CD4-positive, CD25-positive, alpha-beta regulatory T cell (primary cell): ENCODE measurements at regions not wholly inside any gene's neighbourhood (a gene's known extent, or its start where the extent isn't known, plus 50 kb on each side); places are given as distances from the start of the nearest gene placed in this dataset.
A peak's percentile ranks its signal among the peaks of the same experiment; 100 is the strongest.

Experiments
- ATAC-seq, 2 donors: fragments of 150-1000 bp; cut with Tn5 transposase; one replicate each; pipeline ENCODE4 v1.10.0; 2021; ENCODE audit warnings: low read depth in 2 of 2, moderate number of reproducible peaks in 2 of 2, moderate library complexity in 1 of 2
- DNase-seq, 3 donors: peaks; one replicate each; pipeline versions ENCODE4 v3.0.0 to v3.0.0-alpha.2; 2012 to 2022; ENCODE audit warnings: mixed read lengths in 1 of 3
- H3K27ac ChIP-seq: one replicate; pipeline ENCODE4 v1.7.0; 2013; ENCODE audit warnings: mild to moderate bottlenecking, low read length; ENCODE audit not compliant: insufficient read depth, poor library complexity, severe bottlenecking
- H3K27me3 ChIP-seq: one replicate; pipeline ENCODE4 v1.7.0; 2013; ENCODE audit warnings: low read length; ENCODE audit not compliant: control insufficient read depth, insufficient read depth
- H3K36me3 ChIP-seq: one replicate; pipeline ENCODE4 v1.7.0; 2013; ENCODE audit warnings: mild to moderate bottlenecking, low read length, moderate library complexity; ENCODE audit not compliant: control insufficient read depth, insufficient read depth
- H3K4me1 ChIP-seq: 2 replicates; pipeline ENCODE4 v1.7.0; 2013; ENCODE audit warnings: mild to moderate bottlenecking, low read length; ENCODE audit not compliant: insufficient read depth, control insufficient read depth, poor library complexity, severe bottlenecking
- H3K4me3 ChIP-seq: one replicate; pipeline ENCODE4 v1.7.0; 2013; ENCODE audit warnings: low read depth, mild to moderate bottlenecking, low read length, moderate library complexity
- H3K9me3 ChIP-seq, 2 experiments: 1 replicate in 1 of 2; 2 replicates in 1 of 2; pipeline ENCODE4 v1.7.0; 2013; ENCODE audit warnings: low read length in 2 of 2, mild to moderate bottlenecking in 1 of 2, moderate library complexity in 1 of 2; ENCODE audit not compliant: control insufficient read depth in 2 of 2
- H3K27ac Mint-ChIP-seq, 3 donors: one replicate each; pipeline ENCODE4 v1.8.0; 2020 to 2022; ENCODE audit warnings: mild to moderate bottlenecking in 3 of 3, mixed read lengths in 3 of 3, moderate library complexity in 2 of 3
- H3K27me3 Mint-ChIP-seq: one replicate; pipeline ENCODE4 v1.8.0; 2022; ENCODE audit warnings: mild to moderate bottlenecking, mixed read lengths
- H3K36me3 Mint-ChIP-seq: one replicate; pipeline ENCODE4 v1.8.0; 2020; ENCODE audit warnings: mixed read lengths
- H3K4me1 Mint-ChIP-seq, 4 donors: one replicate each; pipeline ENCODE4 v1.8.0; 2020 to 2022; ENCODE audit warnings: mixed read lengths in 4 of 4, mild to moderate bottlenecking in 1 of 4
- H3K4me3 Mint-ChIP-seq, 4 donors: one replicate each; pipeline ENCODE4 v1.8.0; 2020 to 2022; ENCODE audit warnings: mild to moderate bottlenecking in 4 of 4, mixed read lengths in 4 of 4, moderate library complexity in 3 of 4
- H3K9me3 Mint-ChIP-seq, 7 donors: one replicate each; pipeline ENCODE4 v1.8.0; 2020 to 2022; ENCODE audit warnings: mixed read lengths in 7 of 7, mild to moderate bottlenecking in 3 of 7, moderate library complexity in 2 of 7

DNA sequence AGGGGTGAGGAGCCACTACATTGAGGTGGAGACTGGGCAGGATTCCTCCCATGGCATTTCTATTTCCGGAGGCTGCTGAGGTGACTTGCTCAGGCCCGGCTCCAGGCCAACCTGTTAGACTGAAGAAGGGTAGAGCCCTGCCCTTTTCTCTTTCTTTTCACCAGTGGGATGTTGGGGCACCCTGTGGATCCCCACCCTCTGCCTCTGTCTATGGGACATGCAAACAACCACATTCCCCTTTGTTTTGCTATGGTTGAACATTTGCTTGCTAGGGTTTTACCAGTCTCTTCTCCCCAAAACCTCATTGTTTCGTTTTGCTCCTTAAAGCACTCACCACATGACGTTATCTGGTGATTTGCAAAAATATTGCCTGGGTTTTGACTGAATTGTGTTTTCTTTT, 183.3 kb downstream of the ARL4C start:
- ATAC-seq (no peak), DNase-seq (no peak)
- Histone ChIP-seq H3K27me3 (no peaks in the 10 kb centered on the region), H3K4me3 (no peak overlapping the region), H3K9me3 (no peaks in the 10 kb centered on the region), H3K4me1 (peaks cover 10% of the 10 kb centered on the region), H3K36me3 (no peaks in the 10 kb centered on the region), H3K27ac (no peak overlapping the region)
- H3K27me3 Mint-ChIP-seq: no peaks in the 10 kb centered on the region
- H3K36me3 Mint-ChIP-seq: no peaks in the 10 kb centered on the region
- H3K9me3 Mint-ChIP-seq: peaks cover 0 to 2% (median 0%) of the 10 kb centered on the region in 7 donors
- H3K4me3 Mint-ChIP-seq: no peak overlapping the region
- H3K27ac Mint-ChIP-seq: no peak overlapping the region
- peaks cover 14 to 31% (median 20%) of the 10 kb centered on the region in 4 donors for H3K4me1 Mint-ChIP-seq

DNA sequence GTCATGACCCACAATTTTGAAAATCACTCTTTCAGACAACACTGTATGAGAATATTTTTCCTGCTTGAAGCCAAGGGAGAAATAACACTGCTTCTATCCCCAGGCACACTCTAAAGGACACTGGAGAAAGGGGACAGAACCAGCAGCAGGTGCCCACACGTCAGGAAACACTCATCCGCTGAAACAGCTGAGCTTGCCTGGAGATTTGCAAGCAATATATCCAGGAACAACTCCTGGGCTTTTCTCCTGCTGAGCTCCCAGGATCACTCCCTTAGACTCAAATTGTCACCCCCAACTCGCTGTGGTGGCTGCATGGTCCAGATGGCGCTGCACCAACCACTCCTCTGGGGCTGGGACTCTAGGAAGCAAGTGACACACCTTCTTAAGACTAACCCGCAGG, 186.7 kb downstream of the ARL4C start:
- Mint-ChIP-seq H3K4me3 (no peak overlapping the region), H3K4me1 (peaks cover 17 to 44% (median 26%) of the 10 kb centered on the region in 4 donors), H3K9me3 (no peaks in the 10 kb centered on the region), H3K36me3 (no peaks in the 10 kb centered on the region), H3K27ac (peak overlapping the region in 2 of 3 donors; percentile 84 to 91), H3K27me3 (no peaks in the 10 kb centered on the region)
- H3K4me3 ChIP-seq: no peak overlapping the region
- H3K36me3 ChIP-seq: no peaks in the 10 kb centered on the region
- H3K9me3 ChIP-seq: no peaks in the 10 kb centered on the region
- no peak overlapping the region for H3K27ac ChIP-seq
- peaks cover 19% of the 10 kb centered on the region for H3K4me1 ChIP-seq
- H3K27me3 ChIP-seq: no peaks in the 10 kb centered on the region
- ATAC-seq (no peak), DNase-seq (no peak)

DNA sequence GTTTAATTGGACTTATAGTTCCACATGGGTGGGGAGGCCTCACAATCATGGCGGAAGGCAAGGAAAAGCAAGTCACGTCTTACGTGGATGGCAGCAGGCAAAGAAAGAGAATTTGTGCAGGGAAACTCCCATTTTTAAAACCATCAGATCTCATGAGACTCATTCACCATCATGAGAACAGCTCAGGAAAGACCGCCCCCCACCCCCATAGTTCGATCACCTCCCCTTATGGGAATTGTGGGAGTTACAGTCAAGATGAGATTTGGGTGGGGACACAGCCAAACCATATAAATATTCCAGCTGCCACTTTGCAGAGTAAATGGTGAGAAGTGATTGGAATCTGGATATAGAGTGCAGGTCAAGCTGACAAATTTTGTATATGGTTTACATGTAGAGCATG, 187.4 kb downstream of the ARL4C start:
- Mint-ChIP-seq H3K9me3 (no peaks in the 10 kb centered on the region), H3K27me3 (no peaks in the 10 kb centered on the region), H3K27ac (peak overlapping the region; percentile 3 to 91 (median 84)), H3K4me3 (peak overlapping the region in 1 of 4 donors; percentile 60), H3K36me3 (no peaks in the 10 kb centered on the region), H3K4me1 (peaks cover 17 to 44% (median 27%) of the 10 kb centered on the region in 4 donors)
- Histone ChIP-seq H3K36me3 (no peaks in the 10 kb centered on the region), H3K9me3 (no peaks in the 10 kb centered on the region), H3K27me3 (no peaks in the 10 kb centered on the region), H3K4me1 (peaks cover 19% of the 10 kb centered on the region), H3K4me3 (peak overlapping the region; percentile 53), H3K27ac (peak overlapping the region; percentile 56)
- no peak for DNase-seq
- ATAC-seq: no peak

DNA sequence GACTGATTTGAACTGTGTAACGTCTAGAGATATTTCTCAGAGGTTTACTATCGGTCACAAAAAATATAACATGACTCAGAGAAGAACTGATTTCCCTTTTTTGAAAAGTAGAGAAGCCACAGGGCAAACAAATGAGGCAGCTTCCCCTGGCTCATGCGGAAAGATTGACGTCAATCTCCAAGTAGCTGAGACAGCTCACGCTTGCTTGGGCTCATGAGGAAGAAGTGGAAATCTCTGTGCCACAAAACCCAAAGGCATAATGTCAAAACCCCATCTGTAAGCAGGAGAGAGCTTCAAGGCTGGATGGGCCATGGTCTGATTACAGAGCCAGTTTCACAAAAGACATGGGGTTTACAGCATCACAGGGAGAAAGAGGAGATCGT, 188.1 kb downstream of the ARL4C start:
- no peaks in the 10 kb centered on the region for H3K36me3 ChIP-seq
- H3K27ac ChIP-seq: peak overlapping the region; percentile 56
- peaks cover 19% of the 10 kb centered on the region for H3K4me1 ChIP-seq
- Mint-ChIP-seq H3K36me3 (no peaks in the 10 kb centered on the region), H3K4me3 (peak overlapping the region in 3 of 4 donors; percentile 39 to 70 (median 60)), H3K4me1 (peaks cover 17 to 44% (median 27%) of the 10 kb centered on the region in 4 donors), H3K27me3 (no peaks in the 10 kb centered on the region), H3K9me3 (no peaks in the 10 kb centered on the region), H3K27ac (peak overlapping the region; percentile 3 to 91 (median 84))
- DNase-seq (peak; percentile 44 to 83 (median 62)), ATAC-seq (peak; percentile 88 to 91)
- no peaks in the 10 kb centered on the region for H3K9me3 ChIP-seq
- H3K4me3 ChIP-seq: peak overlapping the region; percentile 53
- H3K27me3 ChIP-seq: no peaks in the 10 kb centered on the region

DNA sequence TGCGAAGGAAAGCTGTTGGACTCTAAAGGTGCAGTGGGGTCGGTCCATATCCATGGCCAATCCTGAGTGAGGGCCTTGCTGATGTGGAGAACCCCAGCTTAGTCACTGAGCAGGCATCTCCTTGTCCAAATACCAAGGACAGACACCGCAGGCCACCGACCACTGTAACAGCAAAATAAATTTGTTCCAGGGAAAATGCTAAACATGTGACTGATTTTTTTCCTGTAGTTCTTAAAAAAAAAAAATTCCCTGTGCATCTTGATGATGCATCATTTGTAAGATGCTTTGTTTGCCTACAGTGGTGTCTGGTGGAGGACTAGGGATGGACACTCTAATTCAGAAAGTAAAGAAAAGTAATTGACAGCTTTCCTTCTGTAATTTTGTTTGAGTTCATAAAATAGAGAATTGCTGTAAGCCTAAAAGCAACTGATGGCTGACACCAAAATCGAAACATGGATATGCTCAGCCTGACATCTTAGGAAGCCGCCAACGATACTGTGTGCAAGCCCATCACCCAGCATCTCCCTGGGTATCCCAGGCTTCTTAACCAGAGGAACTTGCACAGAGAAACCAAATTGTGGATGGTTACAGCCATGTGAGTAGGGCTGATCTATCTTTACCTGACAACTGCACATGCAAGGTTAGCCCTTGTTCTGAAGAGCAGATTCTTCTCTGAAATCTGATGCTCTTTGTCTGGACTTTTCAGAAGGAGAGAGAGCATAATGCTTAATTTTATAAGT, 188.6 kb downstream of the ARL4C start:
- no peak for ATAC-seq
- Mint-ChIP-seq H3K4me3 (peak overlapping the region in 3 of 4 donors; percentile 39 to 70 (median 60)), H3K9me3 (no peaks in the 10 kb centered on the region), H3K4me1 (peaks cover 17 to 45% (median 28%) of the 10 kb centered on the region in 4 donors), H3K36me3 (no peaks in the 10 kb centered on the region), H3K27me3 (no peaks in the 10 kb centered on the region), H3K27ac (peak overlapping the region; percentile 3 to 91 (median 84))
- H3K36me3 ChIP-seq: no peaks in the 10 kb centered on the region
- DNase-seq: no peak
- H3K9me3 ChIP-seq: no peaks in the 10 kb centered on the region
- peak overlapping the region; percentile 56 for H3K27ac ChIP-seq
- peaks cover 19% of the 10 kb centered on the region for H3K4me1 ChIP-seq
- peak overlapping the region; percentile 53 for H3K4me3 ChIP-seq
- no peaks in the 10 kb centered on the region for H3K27me3 ChIP-seq

DNA sequence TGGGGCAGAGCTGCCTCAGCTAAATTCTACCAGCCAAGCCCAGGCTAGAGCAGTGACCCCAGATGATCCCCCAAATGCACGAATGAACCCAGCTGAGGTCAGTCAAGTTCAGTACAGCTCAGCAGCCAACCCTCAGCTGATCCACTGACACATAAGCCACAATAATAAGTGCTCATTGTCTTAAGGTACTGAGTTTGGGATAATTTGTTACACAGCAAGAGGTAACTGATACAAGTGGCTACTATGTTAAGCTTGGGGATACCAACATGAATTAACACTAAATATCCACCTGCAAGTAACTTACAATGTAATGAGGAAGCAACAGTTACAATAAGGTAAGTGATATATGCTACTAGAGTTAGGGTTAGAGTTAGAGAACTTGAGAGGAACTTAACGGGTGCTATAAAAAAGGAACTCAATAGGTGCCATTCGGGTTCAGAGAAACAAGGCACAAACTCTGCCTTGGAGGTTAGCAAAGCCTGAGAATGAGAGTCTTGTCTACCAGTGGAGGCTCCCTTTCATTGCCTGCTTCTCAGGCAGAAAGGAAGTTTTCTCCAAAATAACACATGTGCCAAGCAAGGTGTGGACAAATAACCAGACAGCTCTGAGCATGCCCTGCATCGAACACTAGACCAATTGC, 189.4 kb downstream of the ARL4C start:
- H3K4me3 ChIP-seq: no peak overlapping the region
- ATAC-seq (no peak), DNase-seq (no peak)
- Mint-ChIP-seq H3K9me3 (no peaks in the 10 kb centered on the region), H3K27ac (peak overlapping the region in 1 of 3 donors; percentile 45), H3K4me3 (no peak overlapping the region), H3K4me1 (peaks cover 17 to 51% (median 33%) of the 10 kb centered on the region in 4 donors), H3K36me3 (no peaks in the 10 kb centered on the region), H3K27me3 (no peaks in the 10 kb centered on the region)
- peaks cover 19% of the 10 kb centered on the region for H3K4me1 ChIP-seq
- H3K36me3 ChIP-seq: no peaks in the 10 kb centered on the region
- no peaks in the 10 kb centered on the region for H3K27me3 ChIP-seq
- H3K27ac ChIP-seq: no peak overlapping the region
- H3K9me3 ChIP-seq: no peaks in the 10 kb centered on the region

DNA sequence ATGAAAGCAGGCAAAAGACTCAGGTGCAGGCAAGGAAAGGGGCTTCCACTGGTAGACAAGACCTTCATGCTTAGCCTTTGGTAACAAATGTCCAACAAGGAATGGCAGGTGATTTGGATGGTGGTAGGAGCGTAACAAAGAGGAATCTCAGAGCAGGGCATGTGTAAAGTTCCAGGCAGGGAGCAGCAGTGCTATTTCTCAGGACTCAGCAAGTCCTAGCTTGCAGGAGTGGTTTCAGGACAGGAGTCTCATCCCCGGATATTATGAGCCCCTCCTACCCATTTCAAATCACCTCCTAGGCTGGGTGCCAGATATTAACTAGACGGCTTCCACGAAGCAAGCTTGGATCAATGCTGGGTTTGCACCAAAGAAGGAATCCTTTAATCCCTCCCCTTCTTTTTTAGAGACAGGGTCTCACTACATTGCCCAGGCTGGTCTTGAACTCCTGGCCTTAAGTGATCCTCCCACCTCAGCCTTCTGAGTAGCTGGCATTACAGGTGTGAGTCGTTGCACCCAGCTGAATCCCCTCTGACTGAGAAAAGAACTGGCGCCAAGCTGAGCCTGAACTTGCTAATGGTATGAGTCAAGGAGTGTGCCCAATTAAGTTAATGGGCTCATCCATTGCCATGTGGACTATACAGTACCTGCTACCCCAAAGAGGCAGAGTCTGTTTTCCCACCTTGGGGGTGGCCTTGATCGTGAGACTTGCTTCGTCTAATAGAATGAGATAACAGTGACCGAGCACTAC, 190.3 kb downstream of the ARL4C start:
- ATAC-seq: no peak

More for the DNA sequence above, 190.3 kb downstream of the ARL4C start:
- no peaks in the 10 kb centered on the region for H3K27me3 Mint-ChIP-seq
- peaks cover 17 to 56% (median 34%) of the 10 kb centered on the region in 4 donors for H3K4me1 Mint-ChIP-seq
- H3K27ac Mint-ChIP-seq: peak overlapping the region; percentile 35 to 45 (median 36)
- no peaks in the 10 kb centered on the region for H3K27me3 ChIP-seq
- H3K4me1 ChIP-seq: peaks cover 20% of the 10 kb centered on the region
- H3K4me3 ChIP-seq: no peak overlapping the region
- H3K4me3 Mint-ChIP-seq: no peak overlapping the region
- no peaks in the 10 kb centered on the region for H3K36me3 ChIP-seq
- no peaks in the 10 kb centered on the region for H3K9me3 ChIP-seq
- no peaks in the 10 kb centered on the region for H3K36me3 Mint-ChIP-seq
- DNase-seq: no peak
- no peaks in the 10 kb centered on the region for H3K9me3 Mint-ChIP-seq
- H3K27ac ChIP-seq: no peak overlapping the region
